Trophoblast cell (in vitro differentiated cells and primary cell): ENCODE measurements at regions not wholly inside any gene's neighbourhood (a gene's known extent, or its start where the extent isn't known, plus 50 kb on each side); places are given as distances from the start of the nearest gene placed in this dataset.

Experiments used
- DNase-seq, 2 donors: peaks; one replicate each; pipeline ENCODE4 v3.0.0-alpha.2; 2016
- H2AFZ ChIP-seq: 2 replicates; pipeline ENCODE4 v1.6.1; 2013; ENCODE audit warnings: low read length, moderate library complexity, mild to moderate bottlenecking; ENCODE audit not compliant: insufficient read depth, poor library complexity
- H2AK5ac ChIP-seq: 2 replicates; pipeline ENCODE4 v1.6.1; 2013; ENCODE audit warnings: mild to moderate bottlenecking, low read length
- H2BK120ac ChIP-seq: 2 replicates; pipeline ENCODE4 v1.6.1; 2013; ENCODE audit warnings: low read length, mild to moderate bottlenecking, moderate library complexity; ENCODE audit not compliant: insufficient read depth, poor library complexity
- H2BK12ac ChIP-seq: 2 replicates; pipeline ENCODE4 v1.6.1; 2013; ENCODE audit warnings: mild to moderate bottlenecking, low read length, moderate library complexity
- H2BK5ac ChIP-seq: 2 replicates; pipeline ENCODE4 v1.6.1; 2013; ENCODE audit warnings: low read length, low read depth, moderate library complexity, mild to moderate bottlenecking; ENCODE audit not compliant: poor library complexity
- H3K14ac ChIP-seq: 2 replicates; pipeline ENCODE4 v1.6.1; 2013; ENCODE audit warnings: mild to moderate bottlenecking, low read length
- H3K18ac ChIP-seq: 2 replicates; pipeline ENCODE4 v1.6.1; 2013; ENCODE audit warnings: mild to moderate bottlenecking, low read length
- H3K23ac ChIP-seq: 2 replicates; pipeline ENCODE4 v1.6.1; 2013; ENCODE audit warnings: low read length
- H3K27ac ChIP-seq: 2 replicates; pipeline ENCODE4 v1.5.1; 2013; ENCODE audit warnings: low read depth, mild to moderate bottlenecking, inconsistent platforms, low read length, moderate library complexity
- H3K27me3 ChIP-seq: 2 replicates; pipeline ENCODE4 v1.6.1; 2013; ENCODE audit warnings: inconsistent platforms, mild to moderate bottlenecking, low read length, moderate library complexity; ENCODE audit not compliant: insufficient read depth
- H3K36me3 ChIP-seq, 2 experiments: 1 replicate in 1 of 2; 2 replicates in 1 of 2; pipeline ENCODE4 v1.6.1; 2013; ENCODE audit warnings: low read length in 2 of 2, mild to moderate bottlenecking in 2 of 2, moderate library complexity in 1 of 2; ENCODE audit not compliant: insufficient read depth in 2 of 2, control insufficient read depth in 1 of 2
- H3K4ac ChIP-seq: 2 replicates; pipeline ENCODE4 v1.6.1; 2013; ENCODE audit warnings: low read depth, mild to moderate bottlenecking, low read length, moderate library complexity
- H3K4me1 ChIP-seq, 2 experiments: 1 replicate in 1 of 2; 2 replicates in 1 of 2; pipeline ENCODE4 v1.6.1; 2013; ENCODE audit warnings: low read length in 2 of 2, mild to moderate bottlenecking in 2 of 2, moderate library complexity in 1 of 2; ENCODE audit not compliant: insufficient read depth in 2 of 2, control insufficient read depth in 1 of 2
- H3K4me2 ChIP-seq: 2 replicates; pipeline ENCODE4 v1.6.1; 2013; ENCODE audit warnings: inconsistent platforms, mild to moderate bottlenecking, low read length, moderate library complexity
- H3K4me3 ChIP-seq: 2 replicates; pipeline ENCODE4 v1.5.1; 2013; ENCODE audit warnings: mild to moderate bottlenecking, low read depth, low read length, inconsistent platforms
- H3K79me1 ChIP-seq: one replicate; pipeline ENCODE4 v1.6.1; 2013; ENCODE audit warnings: low read length
- H3K79me2 ChIP-seq: 2 replicates; pipeline ENCODE4 v1.6.1; 2013; ENCODE audit warnings: low read length, mild to moderate bottlenecking; ENCODE audit not compliant: control insufficient read depth, insufficient read depth, poor library complexity
- H3K9ac ChIP-seq: 2 replicates; pipeline ENCODE4 v1.6.1; 2013; ENCODE audit warnings: mild to moderate bottlenecking, low read length
- H3K9me3 ChIP-seq: 2 replicates; pipeline ENCODE4 v1.6.1; 2013; ENCODE audit warnings: low read depth, mild to moderate bottlenecking, control low read depth, inconsistent platforms, low read length; ENCODE audit not compliant: insufficient read depth
- H4K12ac ChIP-seq: 2 replicates; pipeline ENCODE4 v1.6.1; 2013; ENCODE audit warnings: low read depth, mild to moderate bottlenecking, low read length, moderate library complexity
- H4K8ac ChIP-seq: 2 replicates; pipeline ENCODE4 v1.6.1; 2013; ENCODE audit warnings: low read depth, mild to moderate bottlenecking, low read length, moderate library complexity
- H4K91ac ChIP-seq: one replicate; pipeline ENCODE4 v1.6.1; 2013; ENCODE audit warnings: low read depth, mild to moderate bottlenecking, low read length, moderate library complexity
- WGBS: extraction: QIAGEN DNeasy Blood & Tissue Kit; methylation state at CpG from one replicate; pipeline ENCODE4 v1.1.7; 2013; ENCODE audit warnings: missing lambda C conversion rate; ENCODE audit not compliant: insufficient read length, insufficient coverage; ENCODE audit errors: extremely low coverage; 5-methylcytosine and 5-hydroxymethylcytosine counted together

DNA sequence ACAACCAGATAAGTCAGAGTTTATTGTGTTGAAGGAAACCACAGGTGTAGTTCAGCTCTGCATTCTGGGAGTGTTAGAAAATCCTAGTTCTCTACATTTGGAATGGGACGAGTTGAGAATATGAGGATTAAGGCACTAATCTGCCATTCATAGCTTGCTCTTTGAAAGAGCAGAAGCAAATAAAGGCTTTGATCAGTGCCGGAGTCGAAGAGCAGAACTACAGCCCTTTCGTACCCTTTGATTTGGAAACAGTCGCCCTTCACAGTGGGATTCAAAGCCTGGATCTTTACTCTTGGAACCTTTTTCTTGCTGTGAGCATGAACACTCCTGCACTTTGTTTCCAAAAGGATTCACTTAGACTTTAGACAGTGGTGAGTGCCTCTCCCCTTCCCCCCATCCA is 523.9 kb upstream of the POU3F2 start:
- no peak overlapping the region for H2BK5ac ChIP-seq
- H3K9ac ChIP-seq = no peak overlapping the region
- no peaks in the 10 kb centered on the region for H3K9me3 ChIP-seq
- no peak overlapping the region for H4K91ac ChIP-seq
- H3K36me3 ChIP-seq = no peaks in the 10 kb centered on the region
- no peak overlapping the region for H2AFZ ChIP-seq
- no peak overlapping the region for H3K27ac ChIP-seq
- no peak overlapping the region for H2BK120ac ChIP-seq
- H2BK12ac ChIP-seq = no peak overlapping the region
- H4K12ac ChIP-seq = no peak overlapping the region
- no peaks in the 10 kb centered on the region for H3K79me2 ChIP-seq
- H3K18ac ChIP-seq = no peak overlapping the region
- H3K4me3 ChIP-seq = no peak overlapping the region
- no peak overlapping the region for H4K8ac ChIP-seq
- no peak overlapping the region for H3K23ac ChIP-seq
- H3K14ac ChIP-seq = no peak overlapping the region
- H3K27me3 ChIP-seq = no peaks in the 10 kb centered on the region
- WGBS = no CpG with 5 or more reads among the region's 5 CpGs
- no peak overlapping the region for H2AK5ac ChIP-seq
- H3K4me1 ChIP-seq = no peaks in the 10 kb centered on the region
- no peaks in the 10 kb centered on the region for H3K79me1 ChIP-seq
- no peak overlapping the region for H3K4ac ChIP-seq
- H3K4me2 ChIP-seq = no peak overlapping the region
- no peak for DNase-seq

DNA sequence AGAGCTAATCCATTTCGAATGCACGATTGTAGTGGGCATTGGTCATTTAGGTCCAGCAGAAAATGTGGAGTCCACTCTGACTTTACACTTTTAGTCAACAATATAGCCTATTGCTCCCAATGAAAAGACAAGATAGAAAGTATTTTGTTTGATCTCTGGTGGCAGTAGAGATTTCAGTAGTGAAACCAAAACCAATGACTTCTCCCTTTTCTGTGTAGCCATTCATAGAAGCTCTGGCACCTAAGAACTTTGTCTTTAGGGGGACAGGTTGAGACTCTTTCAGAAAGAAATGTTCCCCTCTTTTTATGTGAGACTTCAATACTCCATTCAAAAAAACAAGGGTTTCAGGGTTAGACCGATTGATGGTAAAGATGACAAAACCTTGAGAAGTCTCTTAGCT is 510.8 kb upstream of the POU3F2 start:
- H2BK5ac ChIP-seq = no peak overlapping the region
- H2BK12ac ChIP-seq = no peak overlapping the region
- no peak overlapping the region for H3K9ac ChIP-seq
- H2AK5ac ChIP-seq = no peak overlapping the region
- no peak for DNase-seq
- H3K14ac ChIP-seq = no peak overlapping the region
- H3K4me2 ChIP-seq = no peak overlapping the region
- H3K23ac ChIP-seq = no peak overlapping the region
- H2BK120ac ChIP-seq = no peak overlapping the region
- H4K12ac ChIP-seq = no peak overlapping the region
- H4K8ac ChIP-seq = no peak overlapping the region
- no CpG with 5 or more reads among the region's 3 CpGs for WGBS
- no peak overlapping the region for H3K4ac ChIP-seq
- H3K9me3 ChIP-seq = no peaks in the 10 kb centered on the region
- no peaks in the 10 kb centered on the region for H3K27me3 ChIP-seq
- H4K91ac ChIP-seq = no peak overlapping the region
- H2AFZ ChIP-seq = no peak overlapping the region
- H3K4me3 ChIP-seq = no peak overlapping the region
- no peaks in the 10 kb centered on the region for H3K4me1 ChIP-seq
- no peaks in the 10 kb centered on the region for H3K79me1 ChIP-seq
- H3K18ac ChIP-seq = no peak overlapping the region
- no peak overlapping the region for H3K27ac ChIP-seq
- no peaks in the 10 kb centered on the region for H3K36me3 ChIP-seq
- no peaks in the 10 kb centered on the region for H3K79me2 ChIP-seq

DNA sequence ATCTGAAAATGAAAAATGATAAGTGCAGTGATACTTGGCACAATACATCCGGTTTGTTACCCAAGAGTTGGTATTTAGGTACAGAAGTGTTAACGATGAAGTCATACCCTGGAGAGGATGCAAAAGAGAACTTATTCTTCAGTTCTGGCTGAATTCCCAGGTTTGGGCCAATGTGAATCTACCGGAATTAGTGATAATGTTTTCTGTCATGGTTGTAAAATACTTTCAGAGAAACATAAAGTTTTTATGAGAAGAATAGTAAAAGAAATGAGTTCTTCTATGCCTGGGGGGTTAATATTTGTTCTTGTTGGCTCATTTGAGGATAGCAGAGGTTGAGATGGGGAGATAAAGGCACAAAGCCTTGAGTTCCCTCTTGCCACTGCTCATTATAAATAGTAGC is 509.9 kb upstream of the POU3F2 start:
- H3K4ac ChIP-seq = no peak overlapping the region
- H4K8ac ChIP-seq = no peak overlapping the region
- H4K12ac ChIP-seq = no peak overlapping the region
- H2BK5ac ChIP-seq = no peak overlapping the region
- no peak overlapping the region for H2BK12ac ChIP-seq
- no peak overlapping the region for H2AK5ac ChIP-seq
- no peak overlapping the region for H3K23ac ChIP-seq
- no peak overlapping the region for H3K18ac ChIP-seq
- no CpG with 5 or more reads among the region's 3 CpGs for WGBS
- H3K14ac ChIP-seq = no peak overlapping the region
- H2AFZ ChIP-seq = no peak overlapping the region
- no peak overlapping the region for H4K91ac ChIP-seq
- H3K9me3 ChIP-seq = no peaks in the 10 kb centered on the region
- no peak overlapping the region for H3K9ac ChIP-seq
- DNase-seq = no peak
- no peaks in the 10 kb centered on the region for H3K36me3 ChIP-seq
- no peaks in the 10 kb centered on the region for H3K79me1 ChIP-seq
- no peak overlapping the region for H2BK120ac ChIP-seq
- H3K4me2 ChIP-seq = no peak overlapping the region
- no peak overlapping the region for H3K27ac ChIP-seq
- no peak overlapping the region for H3K4me3 ChIP-seq
- no peaks in the 10 kb centered on the region for H3K4me1 ChIP-seq
- H3K27me3 ChIP-seq = no peaks in the 10 kb centered on the region
- no peaks in the 10 kb centered on the region for H3K79me2 ChIP-seq

DNA sequence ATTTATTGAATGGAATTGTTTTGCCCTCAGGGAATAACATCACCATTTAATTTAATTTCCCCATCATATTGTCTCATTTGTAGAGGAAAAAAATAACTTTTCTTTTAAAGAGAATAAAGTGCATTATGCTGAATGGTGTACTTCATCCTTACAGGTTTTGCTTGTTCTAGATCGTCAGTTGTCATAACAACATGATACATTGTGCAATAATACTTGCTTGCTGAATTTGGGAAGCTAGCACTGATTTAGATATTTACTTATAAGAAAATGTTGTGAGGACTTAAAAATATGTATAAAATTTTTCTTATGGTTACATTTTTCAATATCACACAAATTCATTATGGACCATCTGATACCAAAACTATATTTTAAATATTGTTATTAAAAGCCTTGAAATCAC is 509.0 kb upstream of the POU3F2 start:
- Histone ChIP-seq H2BK12ac (no peak overlapping the region), H3K18ac (no peak overlapping the region)

More for the DNA sequence above, 509.0 kb upstream of the POU3F2 start:
- Histone ChIP-seq H3K4me1 (no peaks in the 10 kb centered on the region), H3K27me3 (no peaks in the 10 kb centered on the region), H3K27ac (no peak overlapping the region), H4K8ac (no peak overlapping the region), H2AK5ac (no peak overlapping the region), H3K23ac (no peak overlapping the region), H2BK5ac (no peak overlapping the region), H3K4ac (no peak overlapping the region), H3K4me2 (no peak overlapping the region), H3K9me3 (no peaks in the 10 kb centered on the region), H4K12ac (no peak overlapping the region), H3K79me1 (no peaks in the 10 kb centered on the region), H3K9ac (no peak overlapping the region), H2BK120ac (no peak overlapping the region), H3K79me2 (no peaks in the 10 kb centered on the region), H2AFZ (no peak overlapping the region), H3K4me3 (no peak overlapping the region), H3K36me3 (no peaks in the 10 kb centered on the region), H4K91ac (no peak overlapping the region), H3K14ac (no peak overlapping the region)
- no peak for DNase-seq
- no CpG with 5 or more reads among the region's 1 CpG for WGBS
